Sigmoid colon (tissue), 4 donors: ENCODE measurements at regions not wholly inside any gene's neighbourhood (a gene's known extent, or its start where the extent isn't known, plus 50 kb on each side); places are given as distances from the start of the nearest gene placed in this dataset.

Source experiments
- POLR2A ChIP-seq, 2 donors: fragments of 450-650 bp; IDR thresholded peaks; one replicate each; pipeline ENCODE4 v1.6.1; 2016; ENCODE audit warnings: antibody characterized with exemption in 2 of 2, mild to moderate bottlenecking in 2 of 2, moderate library complexity in 2 of 2
- POLR2AphosphoS5 ChIP-seq, 4 donors: sonication (generic); formaldehyde crosslinking; IDR thresholded peaks; one replicate each; pipeline ENCODE4 v1.6.1; 2017; ENCODE audit warnings: antibody characterized with exemption in 4 of 4
- TF ChIP-seq, protein P1 (sequence below), 4 experiments: fragments of 450-650 bp in 3 of 4; fragments of 200-600 bp in 1 of 4; IDR thresholded peaks; one replicate each; pipeline ENCODE4 v1.5.1; 2016 to 2019; ENCODE audit warnings: antibody characterized with exemption in 4 of 4, mild to moderate bottlenecking in 3 of 4, moderate library complexity in 2 of 4

DNA sequence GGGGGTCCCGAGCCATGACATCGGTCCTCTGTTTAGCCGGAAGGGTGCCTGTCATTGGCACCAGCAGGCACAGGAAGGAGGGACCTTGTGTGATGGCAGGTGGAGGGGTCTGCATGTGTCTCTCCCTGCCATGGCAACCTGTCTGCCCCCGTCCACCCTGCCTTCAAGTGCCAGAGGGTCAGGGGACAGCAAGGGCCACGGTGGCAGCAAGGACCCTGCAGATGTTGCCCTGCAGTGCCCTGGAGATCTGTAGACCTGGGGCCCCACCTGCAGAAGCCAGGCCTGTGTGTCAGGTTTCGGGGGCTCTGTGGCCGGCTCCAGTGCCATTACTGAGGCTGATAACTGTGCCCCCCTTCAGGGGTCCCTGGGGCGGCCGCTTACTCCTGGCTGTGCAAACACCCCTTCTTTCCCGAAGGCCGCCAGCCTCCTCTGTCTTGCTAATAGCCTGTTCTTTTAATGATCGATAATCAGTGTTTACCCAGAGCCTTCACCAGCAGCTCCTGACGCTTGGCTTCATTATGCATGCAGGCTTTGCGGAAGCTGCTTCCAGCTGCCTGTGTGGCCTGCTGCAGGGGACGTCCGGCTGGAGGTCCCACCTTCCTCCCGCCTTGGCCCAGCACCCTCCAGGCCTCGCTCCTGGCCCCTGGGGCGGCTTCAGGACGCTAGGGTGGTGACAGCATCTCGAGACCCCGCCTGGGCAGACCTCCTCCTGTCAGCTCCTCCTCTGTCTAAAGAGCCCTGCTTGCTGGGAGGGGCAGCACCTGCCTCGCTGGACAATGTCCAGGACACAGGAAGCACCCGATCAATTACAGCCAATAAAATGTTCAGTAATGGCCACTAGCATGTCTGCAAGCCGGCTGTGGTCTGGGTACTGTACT is 153.0 kb downstream of the KIF26A start:
- TF ChIP-seq, protein P1, sequence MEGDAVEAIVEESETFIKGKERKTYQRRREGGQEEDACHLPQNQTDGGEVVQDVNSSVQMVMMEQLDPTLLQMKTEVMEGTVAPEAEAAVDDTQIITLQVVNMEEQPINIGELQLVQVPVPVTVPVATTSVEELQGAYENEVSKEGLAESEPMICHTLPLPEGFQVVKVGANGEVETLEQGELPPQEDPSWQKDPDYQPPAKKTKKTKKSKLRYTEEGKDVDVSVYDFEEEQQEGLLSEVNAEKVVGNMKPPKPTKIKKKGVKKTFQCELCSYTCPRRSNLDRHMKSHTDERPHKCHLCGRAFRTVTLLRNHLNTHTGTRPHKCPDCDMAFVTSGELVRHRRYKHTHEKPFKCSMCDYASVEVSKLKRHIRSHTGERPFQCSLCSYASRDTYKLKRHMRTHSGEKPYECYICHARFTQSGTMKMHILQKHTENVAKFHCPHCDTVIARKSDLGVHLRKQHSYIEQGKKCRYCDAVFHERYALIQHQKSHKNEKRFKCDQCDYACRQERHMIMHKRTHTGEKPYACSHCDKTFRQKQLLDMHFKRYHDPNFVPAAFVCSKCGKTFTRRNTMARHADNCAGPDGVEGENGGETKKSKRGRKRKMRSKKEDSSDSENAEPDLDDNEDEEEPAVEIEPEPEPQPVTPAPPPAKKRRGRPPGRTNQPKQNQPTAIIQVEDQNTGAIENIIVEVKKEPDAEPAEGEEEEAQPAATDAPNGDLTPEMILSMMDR (IDR thresholded peaks at IDR 0.05) = no peak
- no peak for TF ChIP-seq POLR2A (IDR thresholded peaks at IDR 0.05)
- TF ChIP-seq POLR2AphosphoS5 (IDR thresholded peaks at IDR 0.05) = no peak
